NCI-H1436 (cell line): ENCODE measurements at regions not wholly inside any gene's neighbourhood (a gene's known extent, or its start where the extent isn't known, plus 50 kb on each side); places are given as distances from the start of the nearest gene placed in this dataset.
"Not testable (repeated sequence)": the region's sequence is repeated elsewhere in the genome, so short reads cannot be mapped to it uniquely, and the experiment has no call there.

ENCODE experiments used
- DNase-seq: peaks from one replicate; lab custom pipeline; 2025; lab: John Stamatoyannopoulos, UW

- DNase-seq, result no peak
Measured at GRCh38 chr7:156009569-156009968, 197.3 kb upstream of the SHH start.

- DNase-seq, result not testable (repeated sequence)
Measured at GRCh38 chr7:156006876-156007275, 194.6 kb upstream of the SHH start.

GRCh38 chr7:156006024-156006423, 193.8 kb upstream of the SHH start:
- DNase-seq, result no peak

- DNase-seq, result no peak
Measured at GRCh38 chr7:156005202-156005691, 193.0 kb upstream of the SHH start.

- DNase-seq, result no peak
Measured at GRCh38 chr7:156004265-156005201, 192.3 kb upstream of the SHH start.

GRCh38 chr7:156003220-156004162, 191.2 kb upstream of the SHH start:
- DNase-seq, result no peak

GRCh38 chr7:156002362-156003066, 190.3 kb upstream of the SHH start:
- no peak for DNase-seq

GRCh38 chr7:156001496-156002260, 189.4 kb upstream of the SHH start:
- DNase-seq, result no peak

GRCh38 chr7:156000601-156001396, 188.5 kb upstream of the SHH start:
- DNase-seq, result no peak

GRCh38 chr7:155999631-156000489, 187.6 kb upstream of the SHH start:
- DNase-seq, result no peak

- no peak for DNase-seq
Measured at GRCh38 chr7:155998766-155999630, 186.7 kb upstream of the SHH start.

GRCh38 chr7:155998328-155998691, 186.0 kb upstream of the SHH start:
- DNase-seq, result no peak

GRCh38 chr7:155997431-155998327, 185.4 kb upstream of the SHH start:
- no peak for DNase-seq

- no peak for DNase-seq
Measured at GRCh38 chr7:155996718-155997280, 184.5 kb upstream of the SHH start.

GRCh38 chr7:155995183-155995612, 182.9 kb upstream of the SHH start:
- DNase-seq, result no peak

- no peak for DNase-seq
Measured at GRCh38 chr7:155994279-155994811, 182.1 kb upstream of the SHH start.
